B cell (primary cell): ENCODE measurements at regions not wholly inside any gene's neighbourhood (a gene's known extent, or its start where the extent isn't known, plus 50 kb on each side); places are given as distances from the start of the nearest gene placed in this dataset.

Source experiments
- ATAC-seq: fragments of 200-7000 bp; cut with Tn5 transposase; one replicate; pipeline ENCODE4 v1.10.0; 2021; ENCODE audit warnings: low read depth, mild to moderate bottlenecking, moderate number of reproducible peaks, moderate library complexity
- CTCF ChIA-PET: fragments of 350-600 bp; sonication (Branson Sonifier 250); formaldehyde crosslinking; loops from one replicate; lab custom pipeline; 2021; ENCODE audit warnings: antibody characterized with exemption, inconsistent platforms; lab: Charles Lee
- POLR2A ChIA-PET: fragments of 350-600 bp; sonication (Branson Sonifier 250); formaldehyde crosslinking; loops from one replicate; lab custom pipeline; 2021; ENCODE audit warnings: antibody characterized with exemption; lab: Charles Lee
- DNase-seq: peaks from one replicate; pipeline ENCODE4 v3.0.0; 2013
- H2AFZ ChIP-seq: 2 replicates; pipeline ENCODE4 v1.6.1; 2012; ENCODE audit warnings: mild to moderate bottlenecking, low read depth, low read length; ENCODE audit not compliant: insufficient read depth, poor library complexity, severe bottlenecking
- H3K27ac ChIP-seq, 2 donors: 1 replicate in 1 of 2; 2 replicates in 1 of 2; pipeline ENCODE4 v1.5.1; 2012 to 2013; ENCODE audit warnings: low read length in 2 of 2, mild to moderate bottlenecking in 2 of 2, moderate library complexity in 1 of 2
- H3K27me3 ChIP-seq, 4 experiments: fragments of 200-600 bp in 1 of 4; sonication (generic) in 1 of 4; replicated peaks in 1 of 4; 1 replicate in 2 of 4; 2 replicates in 2 of 4; pipeline versions ENCODE4 v1.6.1 to v1.7.0; 2013 to 2016; ENCODE audit warnings: low read length in 3 of 4, mild to moderate bottlenecking in 2 of 4, mixed read lengths in 1 of 4, moderate library complexity in 1 of 4; ENCODE audit not compliant: insufficient read depth in 4 of 4, control insufficient read depth in 3 of 4; ENCODE audit errors: control extremely low read depth in 1 of 4
- H3K36me3 ChIP-seq, 2 experiments: replicated peaks in 1 of 2; 1 replicate in 1 of 2; 2 replicates in 1 of 2; pipeline versions ENCODE4 v1.6.1 to v1.7.1; 2013; ENCODE audit warnings: low read length in 1 of 2; ENCODE audit not compliant: insufficient read depth in 2 of 2, control insufficient read depth in 1 of 2; ENCODE audit errors: control extremely low read depth in 1 of 2, extremely low read depth in 1 of 2
- H3K4me1 ChIP-seq, 2 donors: fragments of 200-600 bp in 1 of 2; sonication (generic) in 1 of 2; 1 replicate in 1 of 2; 2 replicates in 1 of 2; pipeline versions ENCODE4 v1.5.1 to v1.6.1; 2013 to 2017; ENCODE audit warnings: low read length in 2 of 2; ENCODE audit not compliant: control insufficient read depth in 2 of 2, insufficient read depth in 2 of 2
- H3K4me2 ChIP-seq: replicated peaks from 2 replicates; pipeline ENCODE3; 2012; ENCODE audit warnings: mild to moderate bottlenecking, low read depth, low read length; ENCODE audit not compliant: poor library complexity, severe bottlenecking
- H3K4me3 ChIP-seq, 5 experiments: fragments of 200-600 bp in 1 of 5; sonication (generic) in 1 of 5; 1 replicate in 3 of 5; 2 replicates in 2 of 5; pipeline versions ENCODE4 v1.5.1 to v1.7.0; 2011 to 2016; ENCODE audit warnings: low read length in 4 of 5, mild to moderate bottlenecking in 4 of 5, low read depth in 2 of 5, control low read depth in 1 of 5, moderate library complexity in 1 of 5; ENCODE audit not compliant: insufficient read depth in 1 of 5; ENCODE audit errors: control extremely low read depth in 1 of 5, extremely low read depth in 1 of 5
- H3K79me2 ChIP-seq: fragments of 200-600 bp; sonication (generic); one replicate; pipeline ENCODE4 v1.6.0; 2016; ENCODE audit warnings: low read length; ENCODE audit not compliant: control insufficient read depth, insufficient read depth
- H3K9ac ChIP-seq: fragments of 200-600 bp; sonication (generic); 2 replicates; pipeline ENCODE4 v1.6.1; 2017; ENCODE audit warnings: mild to moderate bottlenecking, low read length, moderate library complexity
- H3K9me3 ChIP-seq, 3 donors: one replicate each; pipeline versions ENCODE4 v1.6.1 to v1.7.1; 2013; ENCODE audit warnings: low read length in 2 of 3; ENCODE audit not compliant: control insufficient read depth in 2 of 3, insufficient read depth in 1 of 3; ENCODE audit errors: control extremely low read depth in 1 of 3
- H4K20me1 ChIP-seq: 2 replicates; pipeline ENCODE4 v1.6.0; 2012; ENCODE audit warnings: mild to moderate bottlenecking, low read length; ENCODE audit not compliant: insufficient read depth, control insufficient read depth, poor library complexity, severe bottlenecking
- H3K27ac Mint-ChIP-seq: one replicate; pipeline ENCODE4 v1.8.0; 2021; ENCODE audit warnings: mixed read lengths
- H3K27me3 Mint-ChIP-seq: one replicate; pipeline ENCODE4 v1.8.0; 2021; ENCODE audit warnings: mixed read lengths
- H3K4me1 Mint-ChIP-seq: one replicate; pipeline ENCODE4 v1.8.0; 2021; ENCODE audit warnings: mixed read lengths
- H3K4me3 Mint-ChIP-seq: one replicate; pipeline ENCODE4 v1.8.0; 2021; ENCODE audit warnings: mixed read lengths
- H3K9me3 Mint-ChIP-seq: one replicate; pipeline ENCODE4 v1.8.0; 2022; ENCODE audit warnings: mixed read lengths; ENCODE audit not compliant: insufficient read depth
- EZH2 ChIP-seq: IDR thresholded peaks from 2 replicates; pipeline ENCODE4 v1.6.1; 2012; ENCODE audit warnings: borderline replicate concordance, low read depth, mild to moderate bottlenecking, moderate library complexity, low read length; ENCODE audit not compliant: insufficient read depth, poor library complexity, severe bottlenecking
- WGBS: methylation state at CpG from one replicate; pipeline ENCODE4 v1.1.5; 2013; ENCODE audit warnings: missing lambda C conversion rate; ENCODE audit not compliant: insufficient coverage; 5-methylcytosine and 5-hydroxymethylcytosine counted together
- intact Hi-C: fragments of 100-400 bp; cut with micrococcal nuclease; formaldehyde crosslinking; loops from one replicate; pipeline ENCODE4 v1.10.0; 2022
- TF ChIP-seq, protein P1 (sequence below): fragments of 200-600 bp; IDR thresholded peaks from one replicate; pipeline ENCODE4 v1.8.0; 2022; ENCODE audit warnings: antibody characterized with exemption, mild to moderate bottlenecking

DNA sequence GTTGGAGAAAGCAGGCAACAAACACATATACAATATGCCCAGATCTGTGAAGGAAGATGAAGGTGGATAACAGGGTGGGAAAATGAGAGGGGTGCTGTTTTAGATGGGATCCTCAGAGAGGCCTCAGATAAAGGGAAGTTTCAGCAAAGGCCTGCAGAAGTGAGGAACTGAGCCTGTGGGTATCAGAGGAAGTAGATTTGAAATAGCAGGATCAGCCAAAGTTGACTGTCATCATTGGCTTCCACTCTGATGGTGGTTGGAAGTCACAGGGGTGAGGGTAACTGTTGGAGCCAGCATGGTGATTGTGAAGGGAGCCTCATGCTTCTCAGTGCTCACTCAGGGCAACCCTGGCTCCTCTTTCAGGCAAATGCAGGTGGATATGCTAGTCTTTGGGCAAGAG, 607.2 kb upstream of the CLINT1 start:
- Histone ChIP-seq H3K4me1 (peaks cover 8 to 16% of the 10 kb centered on the region in 2 donors), H3K9ac (no peak overlapping the region), H3K36me3 (no peaks in the 10 kb centered on the region), H3K79me2 (no peaks in the 10 kb centered on the region), H3K27me3 (no peaks in the 10 kb centered on the region), H4K20me1 (no peaks in the 10 kb centered on the region), H2AFZ (no peak overlapping the region), H3K9me3 (no peaks in the 10 kb centered on the region), H3K4me2 (no peak overlapping the region), H3K27ac (no peak overlapping the region), H3K4me3 (no peak overlapping the region)
- no peak for TF ChIP-seq EZH2
- TF ChIP-seq, protein P1, sequence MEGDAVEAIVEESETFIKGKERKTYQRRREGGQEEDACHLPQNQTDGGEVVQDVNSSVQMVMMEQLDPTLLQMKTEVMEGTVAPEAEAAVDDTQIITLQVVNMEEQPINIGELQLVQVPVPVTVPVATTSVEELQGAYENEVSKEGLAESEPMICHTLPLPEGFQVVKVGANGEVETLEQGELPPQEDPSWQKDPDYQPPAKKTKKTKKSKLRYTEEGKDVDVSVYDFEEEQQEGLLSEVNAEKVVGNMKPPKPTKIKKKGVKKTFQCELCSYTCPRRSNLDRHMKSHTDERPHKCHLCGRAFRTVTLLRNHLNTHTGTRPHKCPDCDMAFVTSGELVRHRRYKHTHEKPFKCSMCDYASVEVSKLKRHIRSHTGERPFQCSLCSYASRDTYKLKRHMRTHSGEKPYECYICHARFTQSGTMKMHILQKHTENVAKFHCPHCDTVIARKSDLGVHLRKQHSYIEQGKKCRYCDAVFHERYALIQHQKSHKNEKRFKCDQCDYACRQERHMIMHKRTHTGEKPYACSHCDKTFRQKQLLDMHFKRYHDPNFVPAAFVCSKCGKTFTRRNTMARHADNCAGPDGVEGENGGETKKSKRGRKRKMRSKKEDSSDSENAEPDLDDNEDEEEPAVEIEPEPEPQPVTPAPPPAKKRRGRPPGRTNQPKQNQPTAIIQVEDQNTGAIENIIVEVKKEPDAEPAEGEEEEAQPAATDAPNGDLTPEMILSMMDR, result no peak
- Mint-ChIP-seq H3K4me1 (peaks cover 22% of the 10 kb centered on the region), H3K27ac (no peak overlapping the region), H3K9me3 (no peaks in the 10 kb centered on the region), H3K4me3 (no peak overlapping the region), H3K27me3 (no peaks in the 10 kb centered on the region)
- ATAC-seq, result no peak
- intact Hi-C loops, result no loop called here
- POLR2A ChIA-PET, result no interaction called here
- CTCF ChIA-PET, result no interaction called here
- peak; percentile 12 for DNase-seq

DNA sequence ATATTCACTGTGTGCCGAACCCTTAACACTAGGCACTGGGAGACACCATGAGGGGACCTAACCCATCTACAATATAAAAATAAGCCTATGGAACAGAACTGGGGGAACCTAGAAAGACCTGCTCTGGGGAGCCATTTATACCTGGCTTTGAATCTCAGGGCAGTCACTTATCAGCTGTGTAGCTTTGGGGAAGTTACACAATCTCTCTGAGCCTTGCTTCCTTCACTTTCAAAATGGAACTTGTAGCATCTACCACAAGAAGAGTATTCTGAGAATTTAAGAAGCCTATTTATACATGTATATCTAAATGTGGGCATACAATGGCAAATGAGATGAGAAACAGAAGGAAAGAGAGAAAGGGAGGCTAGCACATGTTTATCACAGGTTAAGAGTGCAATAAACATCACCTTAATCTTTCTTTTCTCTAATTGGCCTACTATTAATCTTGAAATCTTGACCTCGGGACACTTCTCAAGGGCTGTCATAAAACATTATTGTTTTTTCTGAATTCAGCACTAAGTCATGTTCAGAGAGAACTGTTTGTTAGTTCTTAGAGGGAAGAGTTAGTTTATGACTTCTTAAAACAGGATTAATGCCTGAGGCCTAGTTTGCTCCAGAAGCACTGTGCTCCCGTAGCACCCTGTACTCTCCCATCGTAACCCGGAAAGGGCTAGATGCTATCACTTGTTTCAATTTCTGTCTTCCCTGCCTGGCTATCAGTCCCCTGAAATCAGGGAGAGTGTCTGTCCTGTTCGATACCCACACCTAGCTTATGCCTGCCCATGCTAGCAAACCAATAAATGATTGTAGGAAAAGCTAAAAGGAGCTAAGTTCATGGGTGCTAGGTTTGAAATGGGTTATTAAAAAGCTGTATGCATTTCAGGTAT, 606.4 kb upstream of the CLINT1 start:
- H4K20me1 ChIP-seq, result no peaks in the 10 kb centered on the region
- Mint-ChIP-seq H3K27ac (no peak overlapping the region), H3K27me3 (no peaks in the 10 kb centered on the region), H3K9me3 (no peaks in the 10 kb centered on the region), H3K4me1 (peaks cover 18% of the 10 kb centered on the region), H3K4me3 (no peak overlapping the region)
- peaks cover 8 to 16% of the 10 kb centered on the region in 2 donors for H3K4me1 ChIP-seq
- no peak overlapping the region for H3K4me2 ChIP-seq
- no peak overlapping the region for H2AFZ ChIP-seq
- no peaks in the 10 kb centered on the region for H3K79me2 ChIP-seq
- TF ChIP-seq, protein P1, result no peak
- no peak for TF ChIP-seq EZH2
- DNase-seq (no peak), ATAC-seq (no peak)
- H3K27ac ChIP-seq, result no peak overlapping the region
- 100% methylated on average over 3 of the region's 6 CpGs for WGBS
- intact Hi-C loops, result no loop called here
- H3K9me3 ChIP-seq, result no peaks in the 10 kb centered on the region
- CTCF ChIA-PET, result interaction anchor here (1.2 kb wide), 1 partner anchor 88 kb away, joined by 3 read pairs; no protein-coding TSS in a partner anchor
- no peak overlapping the region for H3K4me3 ChIP-seq
- POLR2A ChIA-PET, result no interaction called here
- H3K36me3 ChIP-seq, result no peaks in the 10 kb centered on the region
- no peak overlapping the region for H3K9ac ChIP-seq
- no peaks in the 10 kb centered on the region for H3K27me3 ChIP-seq
